ENCODE measurements at regions not wholly inside any gene's neighbourhood (a gene's known extent, or its start where the extent isn't known, plus 50 kb on each side); places are given as distances from the start of the nearest gene placed in this dataset.

DNA sequence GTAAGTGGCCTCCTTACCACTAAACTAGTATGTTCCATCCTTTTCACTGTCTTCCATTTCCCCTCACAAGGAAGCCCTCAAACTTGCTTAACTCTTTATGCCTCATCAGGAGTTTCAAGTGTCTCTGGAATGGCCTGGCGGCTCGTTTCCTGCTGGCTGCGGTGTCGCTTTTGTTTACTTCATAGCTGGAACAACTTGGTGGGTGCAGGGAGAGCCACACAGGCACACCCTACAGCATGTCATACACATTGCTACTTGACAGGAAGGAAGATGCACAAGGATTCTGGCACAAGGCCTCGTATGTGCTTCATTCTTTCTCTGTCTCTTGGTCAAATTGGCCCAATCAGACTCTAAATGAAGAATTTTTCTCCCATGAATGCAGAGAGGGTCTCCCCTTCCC lies 488.3 kb downstream of the FOXO1 start:
- no peak for DNase-seq

DNA sequence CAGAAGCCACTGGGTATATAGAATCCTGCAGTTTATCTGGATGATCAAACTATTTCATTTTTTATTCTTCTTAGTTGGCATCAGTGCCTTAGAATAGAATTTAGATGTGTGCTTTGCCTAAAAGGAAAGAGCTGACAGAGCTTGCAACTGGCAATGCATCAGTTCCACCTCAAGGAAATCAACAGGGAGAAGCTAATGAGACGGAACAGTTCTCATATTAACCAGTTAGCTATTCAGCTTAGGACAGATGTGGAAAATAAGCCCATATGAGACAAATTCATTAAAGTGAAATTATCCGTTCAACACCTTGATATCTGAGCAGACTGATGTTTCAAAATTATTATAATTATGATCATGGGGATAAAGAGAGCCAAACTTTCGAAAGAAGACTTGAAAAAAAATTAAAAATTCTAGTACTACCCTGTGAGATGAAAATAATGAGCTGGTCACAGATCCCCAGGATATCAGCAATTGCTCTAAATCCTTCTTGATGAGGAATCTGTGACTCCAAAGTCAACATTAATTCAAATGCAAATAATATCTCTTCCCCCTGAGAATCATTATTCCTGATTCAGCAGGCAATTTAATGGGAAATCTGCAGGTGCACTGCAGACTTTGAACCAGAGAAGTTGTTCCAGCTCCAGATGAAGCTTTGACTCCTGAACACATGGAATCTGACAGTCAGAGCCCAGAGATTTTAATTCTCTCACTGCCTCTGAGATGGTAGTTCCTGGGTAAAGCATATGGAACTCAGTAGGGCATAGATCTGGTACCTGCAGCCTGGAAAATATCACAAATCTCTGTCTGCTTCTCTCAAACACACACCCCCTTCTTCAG lies 486.8 kb downstream of the FOXO1 start:
- no peak for DNase-seq

- DNase-seq, result no peak
Observed at GRCh38 chr13:40180776-40181175, 485.7 kb downstream of the FOXO1 start.

DNA sequence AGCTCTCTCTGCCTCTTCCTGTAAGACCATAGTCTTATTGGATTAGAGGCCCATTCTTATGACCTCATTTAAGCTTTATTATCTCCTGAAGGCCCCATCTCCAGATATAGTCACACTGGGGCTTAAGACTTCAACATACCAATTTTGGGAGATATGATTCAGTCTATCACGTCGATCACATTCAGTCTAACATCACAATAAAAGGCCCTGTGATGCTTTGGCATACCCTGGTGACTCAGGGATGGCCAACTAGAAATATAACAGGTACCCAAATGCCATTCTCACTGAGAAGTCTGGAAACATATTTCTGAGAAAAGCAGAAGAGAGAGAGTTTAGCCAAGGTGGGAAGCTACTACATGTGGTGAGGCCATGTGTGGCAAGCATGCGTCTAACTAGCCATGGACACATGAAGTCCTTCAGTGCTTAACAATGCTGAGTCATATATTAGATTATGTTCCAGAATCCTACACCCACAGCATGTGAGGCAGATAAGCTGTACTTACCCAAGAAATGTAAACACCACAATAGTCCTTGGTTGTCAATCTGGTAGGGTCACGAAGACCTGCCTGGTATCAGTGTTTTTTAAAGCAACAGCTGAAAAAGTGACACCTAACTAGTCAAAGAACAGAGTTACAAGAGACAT lies 485.1 kb downstream of the FOXO1 start:
- DNase-seq, result no peak

GRCh38 chr13:40182591-40182990 lies 483.9 kb downstream of the FOXO1 start:
- no peak for DNase-seq

DNA sequence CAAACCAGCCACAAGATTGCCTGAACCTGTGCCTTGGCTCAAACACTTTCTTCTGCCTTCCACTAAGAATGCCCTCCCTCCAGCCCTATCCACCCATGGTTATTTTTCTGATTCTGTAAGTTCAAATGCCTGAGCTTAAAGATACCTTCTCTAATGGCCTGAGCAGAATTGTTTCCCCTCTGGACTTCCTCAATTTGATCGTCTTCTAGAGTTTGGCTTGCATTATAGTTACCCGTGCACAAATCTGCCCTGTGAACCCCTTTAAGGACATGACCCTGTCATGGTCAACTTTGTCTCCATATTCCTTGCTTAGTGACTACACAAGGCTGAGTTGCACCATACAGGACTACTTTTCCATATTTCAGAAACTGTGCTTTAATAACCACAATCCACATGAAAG lies 481.0 kb downstream of the FOXO1 start:
- DNase-seq, result peak; percentile 9

DNA sequence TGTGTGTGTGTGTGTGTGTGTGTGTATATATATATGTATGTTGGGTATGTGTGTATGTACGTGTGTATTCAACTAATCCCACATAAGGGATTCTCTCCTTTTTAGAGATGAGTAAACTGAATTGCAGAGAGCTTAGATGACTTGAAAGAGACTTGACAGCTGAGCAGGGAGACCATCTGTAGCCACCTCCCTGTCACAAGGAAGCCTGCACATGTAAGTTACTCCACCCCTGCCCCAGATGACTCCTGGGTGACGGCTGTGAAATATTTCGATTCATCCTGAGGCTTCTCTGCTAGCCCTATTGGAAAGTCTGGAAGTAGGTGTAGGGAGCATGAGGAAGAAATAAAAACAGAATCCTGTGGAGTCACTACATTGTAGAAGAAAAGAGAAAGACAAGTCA lies 480.4 kb downstream of the FOXO1 start:
- no peak for DNase-seq

DNA sequence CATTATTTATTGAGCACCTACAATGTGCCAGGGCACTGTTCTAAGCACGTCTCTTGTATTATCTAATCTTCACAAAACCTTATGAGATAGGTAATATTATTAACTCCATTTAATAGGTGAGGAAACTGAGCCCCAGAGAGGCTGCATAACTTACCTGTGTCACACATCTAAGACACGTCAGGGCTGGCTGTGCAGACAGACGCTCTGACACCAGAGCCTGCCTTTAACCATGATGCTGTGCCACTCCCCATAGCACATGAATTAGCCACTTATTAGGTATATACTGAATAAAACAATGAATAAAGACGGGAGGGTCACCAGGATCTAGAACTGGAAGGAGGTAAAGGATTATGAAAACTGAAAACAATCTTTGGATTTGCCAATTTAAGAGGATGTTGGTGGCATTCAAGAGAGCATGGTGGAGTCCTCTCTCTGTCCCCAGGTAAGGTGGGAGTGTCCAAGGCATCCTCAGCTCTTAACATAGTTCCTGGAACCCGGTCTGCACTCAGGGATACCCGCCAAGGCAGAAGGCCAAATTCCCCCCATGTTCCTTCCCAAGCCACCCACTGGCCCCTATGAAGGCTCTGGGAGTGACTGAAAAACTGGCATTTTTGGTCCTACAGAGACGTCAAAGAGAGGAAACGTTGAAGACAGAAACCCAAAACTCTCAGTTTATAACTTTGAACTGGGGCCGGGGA lies 479.7 kb downstream of the FOXO1 start:
- no peak for DNase-seq

DNA sequence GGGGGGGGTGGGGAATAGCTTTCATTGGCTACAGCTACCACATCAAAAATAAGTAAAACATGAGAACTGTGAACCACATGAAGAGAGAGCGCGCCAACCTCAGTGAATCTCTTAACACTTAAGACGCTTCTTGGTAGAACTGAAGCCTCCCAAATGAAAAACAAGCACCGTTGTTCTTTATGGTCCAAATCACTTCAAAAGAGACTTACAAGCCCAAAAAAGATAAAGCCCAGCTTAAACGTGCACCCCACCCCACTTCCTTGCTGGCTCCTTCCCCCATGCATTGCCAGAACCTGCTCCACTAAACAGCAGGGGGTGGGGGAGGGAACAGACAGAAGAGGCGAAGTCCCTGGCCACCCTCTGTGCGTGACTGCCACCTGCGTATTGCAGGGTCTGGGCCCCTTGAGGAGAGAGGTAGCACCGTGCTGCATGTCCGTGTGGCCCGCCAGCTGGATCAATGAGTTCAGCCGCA lies 479.1 kb downstream of the FOXO1 start:
- no peak for DNase-seq

- DNase-seq, result no peak
Observed at GRCh38 chr13:40187841-40188591, 478.4 kb downstream of the FOXO1 start.

DNA sequence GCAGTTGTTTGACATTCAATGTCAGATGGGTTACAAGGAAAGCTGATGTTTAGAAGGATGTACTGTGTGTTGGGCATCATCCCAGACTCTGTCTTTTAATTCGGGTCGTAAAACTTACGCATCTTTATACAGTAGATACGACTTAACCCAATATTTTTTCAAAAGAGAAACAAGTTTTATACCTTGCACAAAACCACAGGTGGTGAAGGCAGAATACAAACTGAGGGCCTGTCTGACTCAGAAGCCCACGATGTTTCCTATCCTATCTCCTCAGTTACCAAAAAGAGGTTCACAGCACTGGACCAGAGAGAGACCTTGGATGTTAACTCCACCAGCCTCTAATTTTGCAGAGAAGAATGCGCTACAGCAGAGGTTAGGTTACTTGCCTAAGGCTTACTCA lies 477.0 kb downstream of the FOXO1 start:
- no peak for DNase-seq

DNA sequence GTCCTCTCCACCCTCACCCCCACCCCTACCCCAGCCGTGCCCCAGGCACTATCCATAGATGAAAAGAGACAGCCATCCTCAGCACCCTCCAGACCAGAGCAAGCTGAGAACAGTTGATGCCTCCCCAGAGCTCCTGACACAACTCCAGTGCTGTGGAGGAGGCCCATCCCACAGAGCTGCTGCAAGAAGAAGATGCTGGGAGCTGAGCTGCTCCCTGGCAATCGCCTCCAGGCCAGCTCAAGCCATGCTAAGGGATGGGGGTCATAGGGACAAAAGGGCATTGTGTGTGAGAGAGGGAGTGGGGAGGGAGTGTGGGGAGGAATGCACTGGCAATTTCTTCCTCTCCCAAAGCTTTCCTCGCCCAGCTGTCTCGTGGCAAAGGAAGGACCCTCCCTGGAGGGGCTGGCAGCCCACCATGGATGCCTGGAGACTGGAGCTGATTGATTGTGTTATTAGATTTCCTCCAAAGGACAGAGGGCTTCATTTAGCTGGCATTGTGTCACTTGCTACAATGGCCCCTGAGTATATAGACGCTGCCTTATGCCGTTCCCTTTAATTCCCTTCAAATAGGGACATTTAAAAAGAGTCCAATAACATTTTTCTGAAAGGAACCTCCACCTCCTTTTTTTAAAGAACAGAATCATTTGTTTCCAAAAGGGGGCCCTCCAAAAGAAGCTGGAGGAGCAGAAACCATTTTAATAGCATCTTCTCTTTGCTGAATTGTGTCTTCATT lies 476.4 kb downstream of the FOXO1 start:
- no peak for DNase-seq

- no peak for DNase-seq
Observed at GRCh38 chr13:40190641-40191100, 475.8 kb downstream of the FOXO1 start.

DNA sequence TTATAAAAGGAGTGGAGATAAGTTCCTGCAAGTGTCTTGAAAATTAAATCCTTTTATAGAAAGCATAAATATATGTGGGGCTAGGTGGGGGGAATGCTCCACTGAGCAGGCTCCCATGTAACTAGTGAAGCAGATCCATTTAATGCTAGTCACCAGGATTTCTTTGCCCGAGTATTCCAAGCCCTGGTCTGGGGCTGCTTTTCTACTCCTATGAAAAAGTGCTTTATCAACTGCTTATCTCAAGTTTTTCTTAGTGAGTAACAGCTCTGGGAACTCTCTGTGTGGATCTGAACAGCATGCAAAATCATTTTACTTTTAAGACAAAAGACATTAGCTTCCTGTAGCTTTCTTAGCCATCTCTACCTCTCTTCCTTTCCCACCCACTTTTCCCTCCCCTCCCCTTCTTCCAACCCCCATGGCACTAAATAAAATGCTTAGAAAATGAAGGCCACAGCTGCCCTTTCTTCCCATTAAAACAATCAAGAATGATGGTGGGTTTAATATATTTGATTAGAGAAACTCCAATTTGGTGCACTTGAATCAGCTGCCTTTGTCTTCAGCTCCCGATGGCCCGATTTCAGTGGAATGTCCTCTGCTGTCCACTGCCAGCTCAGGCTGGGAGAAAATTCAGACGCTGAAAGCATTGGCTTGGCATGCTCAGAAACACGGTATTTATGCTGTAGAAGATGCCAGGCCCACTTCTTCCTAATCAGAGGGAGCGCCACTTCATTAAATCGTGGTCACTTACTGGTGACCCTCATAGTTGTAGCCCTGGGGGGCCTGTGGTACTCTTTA lies 475.1 kb downstream of the FOXO1 start:
- no peak for DNase-seq

- no peak for DNase-seq
Observed at GRCh38 chr13:40192452-40192851, 474.0 kb downstream of the FOXO1 start.

- no peak for DNase-seq
Observed at GRCh38 chr13:40192858-40193257, 473.6 kb downstream of the FOXO1 start.

DNA sequence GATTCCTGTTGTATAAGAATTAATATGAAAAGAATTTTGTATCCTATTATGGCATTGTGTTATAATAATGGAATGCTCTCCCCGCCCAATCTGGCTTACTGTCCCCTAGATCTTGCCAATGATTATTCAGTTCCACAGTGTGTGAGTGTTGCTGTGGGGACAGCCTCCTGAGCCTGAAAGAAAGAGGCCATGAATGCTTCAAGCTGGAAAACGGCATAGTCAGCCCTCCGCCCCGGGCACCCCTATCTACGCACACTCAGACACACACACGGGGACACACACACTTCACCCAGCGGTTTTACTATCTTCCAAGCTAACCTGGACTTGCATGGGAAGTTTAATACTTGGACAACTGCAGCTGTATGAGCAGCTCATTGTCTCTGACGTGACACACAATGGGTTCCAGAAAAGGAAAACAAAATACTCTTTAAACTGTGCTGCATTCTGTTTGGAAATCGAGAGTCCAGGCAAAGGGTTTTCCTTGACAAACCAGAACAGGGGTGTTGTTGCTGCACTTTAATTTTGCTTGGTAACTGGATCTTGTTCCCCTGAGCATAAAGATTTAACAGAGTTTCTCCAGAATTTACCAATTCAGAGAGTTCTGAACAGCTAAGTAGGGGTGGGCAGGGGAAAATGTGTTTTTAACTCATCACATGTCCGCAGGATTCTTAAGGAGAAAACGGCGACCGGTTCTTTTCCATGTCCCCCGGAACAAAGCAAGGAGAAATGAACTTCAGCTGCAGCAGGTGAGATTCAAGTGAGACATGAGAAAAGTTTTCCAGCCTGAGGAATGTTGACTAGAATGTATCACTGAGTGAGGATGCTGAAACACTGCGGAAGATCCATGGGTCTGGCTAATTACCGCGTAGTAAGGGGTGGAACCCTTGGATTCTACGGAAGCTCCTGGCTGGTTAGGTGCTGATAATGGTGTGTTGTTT lies 472.9 kb downstream of the FOXO1 start:
- DNase-seq, result no peak

- no peak for DNase-seq
Observed at GRCh38 chr13:40194224-40194806, 472.1 kb downstream of the FOXO1 start.

DNA sequence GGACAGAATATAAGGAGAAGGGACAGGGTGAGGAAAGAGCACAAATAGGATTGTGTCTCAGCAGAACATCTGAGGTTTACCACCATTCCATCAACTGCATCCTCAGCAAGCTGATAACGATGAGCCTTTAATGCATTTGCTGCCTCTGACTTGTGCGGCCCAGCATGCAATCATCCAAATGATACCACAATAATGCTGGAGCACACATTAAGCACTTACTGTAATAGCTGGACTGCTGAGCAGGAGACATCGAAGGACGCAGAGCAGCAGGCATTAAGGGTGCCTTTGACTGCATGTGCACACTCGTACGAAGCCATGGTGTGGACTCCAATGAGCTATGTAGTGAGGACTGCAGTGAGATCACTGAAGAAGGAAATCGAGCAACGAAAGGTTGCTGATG lies 469.4 kb downstream of the FOXO1 start:
- DNase-seq, result no peak
